ENCODE measurements at regions not wholly inside any gene's neighbourhood (a gene's known extent, or its start where the extent isn't known, plus 50 kb on each side); places are given as distances from the start of the nearest gene placed in this dataset.

DNA sequence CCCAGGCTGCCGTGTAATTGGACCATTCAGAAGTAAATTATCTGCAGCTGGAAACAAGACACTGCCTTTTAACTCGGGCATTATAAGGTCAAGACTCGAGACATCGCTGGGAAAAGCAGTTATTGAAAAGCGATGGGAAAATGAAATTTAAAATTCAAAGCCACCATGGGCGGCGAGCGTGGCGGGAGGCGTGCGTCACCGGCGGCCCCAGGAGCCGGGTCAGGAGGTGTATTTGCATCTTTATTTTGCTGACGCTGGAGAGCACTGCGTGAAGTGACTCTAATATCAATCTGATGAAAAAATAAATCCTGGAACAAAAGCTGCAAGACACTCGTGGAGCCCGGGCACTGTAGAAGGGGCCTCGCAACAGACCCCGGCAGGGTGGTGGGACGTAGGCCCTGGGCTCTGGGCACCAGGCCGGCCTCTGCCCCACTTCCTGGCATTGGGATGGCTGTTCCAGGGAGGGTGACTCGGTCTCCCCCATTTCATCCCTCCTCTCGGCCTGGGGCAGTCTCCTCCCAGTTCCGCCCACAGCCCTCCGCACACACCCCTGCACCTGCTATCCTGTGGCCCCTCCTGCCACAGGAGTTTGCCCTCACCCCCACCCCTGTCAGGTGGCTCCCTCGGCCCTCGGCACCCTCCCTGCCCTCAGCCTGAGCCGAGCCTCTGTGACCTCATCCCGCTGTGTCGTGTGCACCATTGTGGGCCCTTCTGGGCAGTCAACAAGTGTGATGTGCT is 196.2 kb downstream of the KIF26A start:
- in situ Hi-C loops (cut with HindIII; ENCODE audit: low sequenced_read_pairs): loop anchor here (25.0 kb wide), 2 partner anchors 203 to 297 kb away; no protein-coding TSS in a partner anchor

- in situ Hi-C loops (cut with HindIII; ENCODE audit: low sequenced_read_pairs): loop anchor here (25.0 kb wide), 2 partner anchors 202 to 298 kb away; no protein-coding TSS in a partner anchor
Observed at GRCh38 chr14:104335176-104335575, 196.8 kb downstream of the KIF26A start.

DNA sequence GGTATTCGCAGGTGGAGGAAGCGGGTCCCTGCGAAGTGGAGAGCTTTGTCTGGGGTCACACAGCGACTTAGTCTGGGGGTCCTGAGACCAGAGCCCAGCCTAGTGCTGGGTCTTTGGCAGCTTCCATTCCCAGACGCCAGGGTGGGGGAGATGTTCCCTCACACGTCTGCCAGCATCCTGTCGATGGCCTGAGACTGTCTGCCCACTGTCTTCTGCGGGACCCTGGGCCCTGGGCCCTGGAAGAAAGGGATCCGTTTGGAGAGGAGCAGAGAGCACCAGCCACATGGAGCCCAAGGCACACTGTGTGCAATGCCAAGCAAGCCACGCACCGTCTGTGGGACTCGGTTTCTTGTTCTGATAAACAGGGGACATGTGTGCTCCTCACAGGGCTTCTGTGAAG is 197.2 kb downstream of the KIF26A start:
- in situ Hi-C loops (cut with HindIII; ENCODE audit: low sequenced_read_pairs): loop anchor here (25.0 kb wide), 2 partner anchors 202 to 298 kb away; no protein-coding TSS in a partner anchor

- in situ Hi-C loops (cut with HindIII; ENCODE audit: low sequenced_read_pairs): loop anchor here (25.0 kb wide), 2 partner anchors 200 to 300 kb away; no protein-coding TSS in a partner anchor
Observed at GRCh38 chr14:104337351-104337750, 199.0 kb downstream of the KIF26A start.

GRCh38 chr14:104339361-104339760 is 201.0 kb downstream of the KIF26A start:
- in situ Hi-C loops (cut with HindIII; ENCODE audit: low sequenced_read_pairs): loop anchor here (25.0 kb wide), 2 partner anchors 198 to 302 kb away; no protein-coding TSS in a partner anchor

GRCh38 chr14:104339829-104340228 is 201.4 kb downstream of the KIF26A start:
- in situ Hi-C loops (cut with HindIII; ENCODE audit: low sequenced_read_pairs): loop anchor here (25.0 kb wide), 2 partner anchors 197 to 303 kb away; no protein-coding TSS in a partner anchor

DNA sequence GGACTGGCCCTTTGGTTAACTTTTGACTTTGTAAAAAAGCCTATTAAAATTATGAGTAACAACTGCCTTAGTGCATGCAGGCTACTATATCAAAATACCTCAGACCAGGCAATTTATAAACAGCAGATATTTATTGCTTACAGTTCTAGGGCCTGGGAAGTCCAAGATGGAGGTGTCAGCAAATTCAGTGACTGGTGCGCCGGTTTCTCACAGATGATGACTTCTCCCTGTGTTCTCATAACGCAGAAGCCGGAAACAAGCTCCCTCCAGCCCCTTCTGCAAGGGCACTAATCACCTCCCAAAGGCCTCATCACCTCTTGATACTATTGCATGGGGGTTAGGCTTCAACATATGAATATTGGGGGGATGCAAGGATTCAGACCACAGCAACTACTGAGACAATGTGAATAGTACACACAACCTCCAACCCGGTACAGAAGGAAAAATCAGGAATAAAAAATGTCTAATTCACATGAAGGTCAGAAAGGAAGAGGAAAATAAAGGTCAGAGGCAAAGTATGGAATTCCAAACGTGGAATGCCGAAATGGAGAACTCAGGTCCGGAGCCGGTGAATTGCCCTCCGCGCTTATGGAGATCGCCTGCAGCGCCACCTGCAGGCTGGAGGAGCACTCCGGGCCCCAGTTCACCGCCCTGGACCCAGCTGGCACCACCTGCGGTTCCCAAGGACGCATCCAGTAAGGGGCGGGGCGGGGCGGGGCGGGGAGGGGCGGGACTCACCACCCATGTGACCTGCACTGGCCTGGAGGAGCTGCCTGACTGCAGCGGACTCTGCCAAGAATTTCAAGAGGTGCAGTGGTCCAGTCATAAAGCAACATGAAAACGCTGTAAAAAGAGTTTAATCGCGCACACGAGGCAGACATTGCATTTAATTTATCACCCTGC is 203.4 kb downstream of the KIF26A start:
- in situ Hi-C loops (cut with HindIII; ENCODE audit: low sequenced_read_pairs): loop anchor here (25.0 kb wide), 2 partner anchors 196 to 304 kb away; no protein-coding TSS in a partner anchor

- in situ Hi-C loops (cut with HindIII; ENCODE audit: low sequenced_read_pairs): loop anchor here (25.0 kb wide), 2 partner anchors 195 to 305 kb away; no protein-coding TSS in a partner anchor
Observed at GRCh38 chr14:104342435-104343293, 204.3 kb downstream of the KIF26A start.

GRCh38 chr14:104343294-104343625 is 204.9 kb downstream of the KIF26A start:
- in situ Hi-C loops (cut with HindIII; ENCODE audit: low sequenced_read_pairs): loop anchor here (25.0 kb wide), 2 partner anchors 194 to 306 kb away; no protein-coding TSS in a partner anchor

DNA sequence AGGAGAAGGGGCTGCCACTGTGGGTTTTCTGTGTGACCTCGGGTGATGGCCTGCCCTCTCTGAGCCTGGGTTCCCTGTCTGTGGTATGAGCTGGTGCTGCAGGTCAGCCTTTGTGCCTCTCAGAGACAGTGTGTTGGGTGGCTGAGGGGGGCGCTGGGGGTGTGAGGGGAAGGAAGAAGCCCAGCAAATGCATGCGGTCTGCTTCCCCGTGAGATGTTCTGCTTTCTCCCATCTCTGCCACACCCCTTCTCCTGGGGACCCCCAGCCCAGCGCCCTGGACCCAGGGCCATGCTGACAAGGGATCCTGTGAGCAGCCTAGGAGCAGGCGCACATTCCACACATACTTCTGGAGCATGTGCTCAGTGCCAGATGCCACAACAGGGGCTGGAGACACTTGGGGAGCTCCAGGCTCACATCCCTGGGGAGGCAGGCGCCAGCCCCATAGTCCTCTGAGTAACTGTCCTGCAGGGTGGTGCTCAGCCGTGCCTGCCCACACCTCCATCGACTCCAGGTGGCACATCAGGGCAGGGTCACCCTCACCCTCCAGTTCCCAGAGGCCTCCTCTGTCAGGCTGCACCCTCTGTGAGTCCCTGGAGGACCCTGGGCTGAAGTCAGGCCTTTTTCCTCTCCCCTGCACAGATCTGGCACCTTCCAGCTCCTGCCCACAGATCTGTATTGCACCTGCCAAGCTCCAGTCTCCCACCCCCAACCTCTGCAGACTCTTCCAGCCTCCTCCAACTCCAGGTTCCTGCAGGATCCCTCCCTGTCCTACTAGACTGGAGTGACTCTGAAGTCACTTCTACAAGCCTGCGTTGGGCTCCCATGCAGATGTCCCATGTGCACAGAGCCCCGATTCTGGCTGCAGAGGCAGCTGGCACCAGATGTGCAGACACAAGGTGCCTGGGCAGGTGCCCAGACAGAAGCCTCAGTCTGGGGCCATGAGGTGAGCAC is 205.6 kb downstream of the KIF26A start:
- in situ Hi-C loops (cut with HindIII; ENCODE audit: low sequenced_read_pairs): loop anchor here (25.0 kb wide), 2 partner anchors 193 to 307 kb away; no protein-coding TSS in a partner anchor

DNA sequence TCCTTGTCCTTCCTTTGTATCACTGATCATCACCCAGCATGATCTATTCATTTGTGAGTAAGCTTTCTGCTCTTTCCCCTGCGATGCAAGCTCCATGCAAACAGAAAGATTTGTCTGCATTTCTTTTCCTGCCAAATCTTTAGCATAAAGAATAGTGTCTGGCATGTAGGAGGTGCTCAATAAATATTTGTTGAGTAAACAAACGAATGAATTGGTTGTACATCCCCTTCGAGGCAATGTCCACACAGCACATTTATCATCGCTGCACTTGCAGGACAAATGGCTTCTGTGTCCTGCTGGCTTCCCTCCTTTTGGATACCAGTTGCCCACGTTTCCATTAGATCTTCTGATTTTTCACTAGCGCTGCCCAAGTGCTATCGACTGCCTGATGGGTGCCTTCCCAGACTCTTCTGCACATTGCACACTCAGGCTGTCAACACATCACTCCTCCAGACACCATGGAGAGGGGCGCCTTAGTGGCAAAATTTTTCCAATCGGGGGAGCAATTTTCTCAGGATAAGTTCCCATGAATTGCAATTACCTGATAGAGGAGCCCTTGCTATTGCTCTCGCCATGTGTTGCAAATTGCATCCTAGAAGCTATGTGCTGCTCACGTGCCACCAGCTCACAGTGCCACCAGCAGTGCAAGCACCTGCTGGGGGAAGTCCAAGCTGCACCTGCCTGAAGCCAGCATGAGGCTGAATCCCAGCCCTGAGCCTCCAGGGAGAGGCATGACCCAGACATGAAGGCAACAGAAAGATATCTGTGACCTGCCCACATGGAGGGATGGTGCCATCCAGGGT is 206.6 kb downstream of the KIF26A start:
- in situ Hi-C loops (cut with HindIII; ENCODE audit: low sequenced_read_pairs): loop anchor here (25.0 kb wide), 2 partner anchors 192 to 308 kb away; no protein-coding TSS in a partner anchor

DNA sequence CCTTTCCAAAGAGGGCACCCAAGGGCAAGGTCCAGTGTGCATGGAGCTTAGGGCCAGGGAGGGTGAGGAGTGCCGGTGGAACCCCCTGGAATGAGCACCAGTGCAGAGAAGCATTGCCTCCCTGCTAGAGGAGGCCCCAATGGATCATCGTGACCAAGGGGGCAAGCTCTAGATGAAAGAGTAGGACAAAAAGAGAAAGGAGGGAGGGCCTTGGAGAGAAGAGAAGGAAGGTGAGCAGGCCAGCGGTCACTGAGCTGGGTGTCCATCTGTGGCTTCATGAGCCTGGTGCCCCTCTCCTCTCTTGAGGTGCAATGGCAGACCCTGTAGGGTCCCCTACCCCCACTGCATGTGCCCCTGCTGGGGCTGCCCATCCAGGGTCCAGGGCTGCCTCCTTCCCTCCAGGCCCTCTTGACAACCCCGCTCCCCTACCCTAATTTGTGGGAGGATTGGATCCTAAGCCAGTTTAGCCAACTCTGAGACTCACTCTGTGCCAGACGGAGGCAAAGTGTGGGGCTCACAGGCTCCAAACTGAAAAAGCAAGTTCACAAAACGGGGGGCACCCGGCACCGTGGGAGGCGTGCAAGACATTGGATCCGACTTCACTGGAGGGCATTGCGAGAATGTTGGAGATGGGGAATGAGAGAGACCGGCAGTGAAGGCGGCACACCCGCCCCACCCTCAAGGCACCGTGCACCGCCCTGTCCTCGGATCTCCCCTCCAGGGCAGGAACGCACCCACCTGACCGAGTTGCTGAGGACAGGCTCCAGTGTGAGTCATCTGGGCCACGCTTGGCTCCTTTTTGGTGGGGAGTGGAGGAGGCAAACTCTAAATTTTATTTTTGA is 207.5 kb downstream of the KIF26A start:
- in situ Hi-C loops (cut with HindIII; ENCODE audit: low sequenced_read_pairs): loop anchor here (25.0 kb wide), 2 partner anchors 191 to 309 kb away; no protein-coding TSS in a partner anchor

DNA sequence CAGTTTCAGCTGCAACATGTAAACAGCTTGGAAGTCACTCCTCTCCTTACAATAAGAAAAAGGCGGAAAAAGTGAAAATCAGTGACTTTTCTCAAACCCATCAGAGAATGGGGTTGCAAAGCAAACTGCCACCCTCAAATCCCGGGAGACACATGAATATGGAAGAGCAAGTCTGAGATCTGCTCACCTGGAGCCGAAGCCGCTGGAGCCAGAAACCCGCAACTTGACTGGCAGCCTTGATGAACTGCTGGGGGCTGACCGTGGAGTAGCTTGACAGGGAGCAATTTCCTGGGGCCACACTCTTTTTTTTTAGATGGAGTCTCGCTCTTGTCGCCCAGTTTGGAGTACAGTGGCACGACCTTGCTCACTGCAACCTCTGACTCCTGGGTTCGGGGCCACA is 208.2 kb downstream of the KIF26A start:
- in situ Hi-C loops (cut with HindIII; ENCODE audit: low sequenced_read_pairs): loop anchor here (25.0 kb wide), 2 partner anchors 191 to 309 kb away; no protein-coding TSS in a partner anchor

DNA sequence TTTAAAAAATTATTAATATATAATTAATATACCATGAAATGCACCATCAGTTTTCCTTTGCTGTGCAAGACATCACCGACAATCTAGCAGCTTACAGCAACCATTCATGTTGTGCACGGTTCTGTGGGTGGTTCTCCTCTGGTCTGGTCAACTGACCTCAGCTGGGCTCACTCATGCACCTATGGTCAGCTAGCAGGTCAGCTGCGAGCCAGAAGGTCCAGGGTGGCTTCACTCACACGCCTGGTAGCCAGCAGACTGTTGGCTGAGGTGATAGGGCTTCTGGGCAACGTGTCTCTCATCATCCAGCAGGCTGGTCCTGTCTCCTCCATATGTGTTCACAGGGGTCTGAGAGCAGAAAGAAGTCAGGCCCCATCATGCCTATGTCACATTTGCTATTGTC is 210.4 kb downstream of the KIF26A start:
- in situ Hi-C loops (cut with HindIII; ENCODE audit: low sequenced_read_pairs): loop anchor here (25.0 kb wide), 2 partner anchors 189 to 311 kb away; no protein-coding TSS in a partner anchor

- in situ Hi-C loops (cut with HindIII; ENCODE audit: low sequenced_read_pairs): loop anchor here (25.0 kb wide), 2 partner anchors 187 to 313 kb away; no protein-coding TSS in a partner anchor
Observed at GRCh38 chr14:104349950-104350349, 211.6 kb downstream of the KIF26A start.

DNA sequence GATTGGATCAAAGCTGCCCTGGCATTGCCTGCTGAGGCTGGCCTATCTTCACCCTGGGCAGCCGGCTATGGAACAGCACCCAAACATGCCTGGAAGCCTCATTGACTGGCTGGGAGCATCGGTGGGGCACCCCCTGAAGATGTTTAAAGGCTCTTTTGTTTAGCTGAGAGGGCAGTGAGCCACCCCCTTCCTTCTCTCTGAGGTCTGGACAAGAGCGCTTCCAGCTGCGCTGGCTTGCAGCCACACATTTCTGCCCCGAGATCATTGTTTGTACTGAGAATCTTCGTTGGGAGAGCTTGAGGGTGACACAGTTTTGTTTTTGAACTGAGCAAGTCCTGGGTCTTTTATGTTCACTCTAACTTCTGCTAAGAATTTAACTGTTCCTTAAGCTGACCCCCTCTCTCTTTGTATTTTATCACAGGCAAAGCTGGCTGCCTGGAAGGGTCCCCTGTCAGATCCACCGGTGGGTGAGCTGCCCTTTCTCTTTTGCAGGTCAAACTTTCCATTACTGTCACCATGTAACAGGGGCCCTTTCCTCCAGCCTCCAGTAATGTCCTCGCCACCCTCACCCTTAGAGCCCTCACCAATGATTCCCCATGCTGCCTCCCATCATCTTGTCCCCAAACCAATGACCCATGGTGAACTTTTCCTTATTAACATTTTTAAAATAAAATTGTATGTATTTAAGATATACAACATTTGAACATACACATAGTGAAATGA is 212.2 kb downstream of the KIF26A start:
- in situ Hi-C loops (cut with HindIII; ENCODE audit: low sequenced_read_pairs): no loop called here

All from DLD1 (cell line).